HG03139 (cell line): ENCODE measurements at regions not wholly inside any gene's neighbourhood (a gene's known extent, or its start where the extent isn't known, plus 50 kb on each side); places are given as distances from the start of the nearest gene placed in this dataset.

ENCODE experiments used
- ATAC-seq: cut with Tn5 transposase; IDR thresholded peaks from one replicate; pipeline ENCODE4 v1.9.1; 2021; ENCODE audit not compliant: unreplicated experiment

GRCh38 chr10:130369645-130370381 is 233.6 kb downstream of the GLRX3 start:
- no peak for ATAC-seq

GRCh38 chr10:130370721-130371120 is 234.5 kb downstream of the GLRX3 start:
- no peak for ATAC-seq

DNA sequence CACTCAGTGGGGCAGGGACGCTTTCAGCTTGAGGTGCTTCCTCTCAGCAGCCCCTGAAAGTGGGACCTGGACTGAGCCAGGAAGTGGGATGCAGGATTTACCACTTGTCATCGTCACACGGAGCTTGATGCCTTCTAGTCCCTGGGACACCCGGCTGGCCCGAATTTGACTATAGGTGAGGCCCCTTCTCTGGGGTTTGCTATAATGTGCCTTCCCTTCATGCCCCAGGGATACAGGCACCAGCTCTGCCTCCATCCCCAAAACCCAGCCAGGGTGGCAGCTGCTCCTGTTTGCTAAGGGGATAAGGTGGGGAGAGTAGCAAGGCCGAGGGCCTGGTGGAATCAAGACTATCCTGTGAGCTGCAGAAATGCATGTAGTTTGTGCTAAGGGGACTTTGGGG is 235.0 kb downstream of the GLRX3 start:
- no peak for ATAC-seq

DNA sequence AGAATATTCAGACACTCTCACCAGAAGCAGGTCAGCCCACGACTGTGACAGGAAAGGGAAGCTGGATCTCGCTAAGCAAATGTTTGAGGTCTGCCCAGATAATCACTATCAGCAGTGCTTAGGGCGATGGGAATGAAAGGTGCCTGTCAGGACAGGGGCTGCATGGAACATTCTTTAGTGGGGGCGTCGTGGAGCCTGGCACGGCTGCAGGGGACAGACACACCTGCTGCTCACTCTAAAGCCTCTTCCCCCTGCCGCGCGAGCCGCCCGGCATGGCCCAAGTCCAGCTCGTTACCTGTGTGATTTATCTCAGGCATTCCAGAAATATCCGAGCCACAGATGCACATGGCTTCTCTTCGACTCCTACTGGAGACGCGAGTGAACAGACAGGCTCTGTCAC is 235.5 kb downstream of the GLRX3 start:
- no peak for ATAC-seq

GRCh38 chr10:130372222-130372621 is 236.0 kb downstream of the GLRX3 start:
- ATAC-seq, result no peak

DNA sequence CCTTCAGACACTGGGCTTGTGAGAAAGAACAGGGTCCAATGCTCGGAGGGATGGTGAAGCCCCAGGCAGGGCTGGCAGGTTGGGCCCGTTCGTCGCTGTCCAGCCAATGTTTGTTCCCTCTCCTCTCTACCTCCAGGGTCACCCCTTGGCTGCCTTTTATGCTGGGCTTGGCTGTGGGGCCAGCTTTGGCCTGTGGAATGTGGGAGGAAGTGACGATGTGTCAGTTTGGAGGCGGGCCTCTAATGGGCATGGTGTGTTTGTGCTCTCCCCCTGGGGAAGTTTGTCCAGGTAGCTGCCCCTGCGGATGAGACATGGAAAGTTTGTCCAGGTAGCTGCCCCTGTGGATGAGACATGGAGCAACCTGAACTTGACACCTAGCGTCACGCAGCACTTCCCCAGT is 236.7 kb downstream of the GLRX3 start:
- ATAC-seq, result no peak

DNA sequence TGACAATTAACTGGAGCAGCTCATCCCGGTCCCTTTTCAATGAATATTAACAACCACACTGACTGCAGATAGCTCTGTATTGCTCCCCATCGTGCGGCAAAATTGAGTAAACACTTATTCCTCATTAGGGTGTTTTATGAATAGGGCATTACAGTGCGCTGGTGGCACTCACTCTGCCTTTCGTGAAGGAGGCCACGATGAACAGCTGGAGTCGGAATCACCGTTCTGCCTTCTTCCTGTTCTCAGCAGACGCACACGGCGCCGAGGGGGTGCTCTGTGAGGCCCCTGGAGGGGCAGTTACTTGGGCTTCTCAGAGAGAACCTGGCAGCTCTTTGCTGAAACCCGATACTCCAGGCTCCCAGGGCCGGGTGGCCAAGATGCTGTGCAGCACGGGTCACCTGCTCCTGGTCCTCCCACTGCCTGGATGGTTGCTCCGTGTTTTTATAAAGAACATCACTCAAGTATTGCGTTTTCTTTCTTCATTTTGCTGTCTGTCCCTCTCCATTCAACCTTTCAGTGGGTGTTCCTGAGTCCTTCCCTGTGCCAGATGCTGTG is 241.9 kb downstream of the GLRX3 start:
- ATAC-seq, result no peak

DNA sequence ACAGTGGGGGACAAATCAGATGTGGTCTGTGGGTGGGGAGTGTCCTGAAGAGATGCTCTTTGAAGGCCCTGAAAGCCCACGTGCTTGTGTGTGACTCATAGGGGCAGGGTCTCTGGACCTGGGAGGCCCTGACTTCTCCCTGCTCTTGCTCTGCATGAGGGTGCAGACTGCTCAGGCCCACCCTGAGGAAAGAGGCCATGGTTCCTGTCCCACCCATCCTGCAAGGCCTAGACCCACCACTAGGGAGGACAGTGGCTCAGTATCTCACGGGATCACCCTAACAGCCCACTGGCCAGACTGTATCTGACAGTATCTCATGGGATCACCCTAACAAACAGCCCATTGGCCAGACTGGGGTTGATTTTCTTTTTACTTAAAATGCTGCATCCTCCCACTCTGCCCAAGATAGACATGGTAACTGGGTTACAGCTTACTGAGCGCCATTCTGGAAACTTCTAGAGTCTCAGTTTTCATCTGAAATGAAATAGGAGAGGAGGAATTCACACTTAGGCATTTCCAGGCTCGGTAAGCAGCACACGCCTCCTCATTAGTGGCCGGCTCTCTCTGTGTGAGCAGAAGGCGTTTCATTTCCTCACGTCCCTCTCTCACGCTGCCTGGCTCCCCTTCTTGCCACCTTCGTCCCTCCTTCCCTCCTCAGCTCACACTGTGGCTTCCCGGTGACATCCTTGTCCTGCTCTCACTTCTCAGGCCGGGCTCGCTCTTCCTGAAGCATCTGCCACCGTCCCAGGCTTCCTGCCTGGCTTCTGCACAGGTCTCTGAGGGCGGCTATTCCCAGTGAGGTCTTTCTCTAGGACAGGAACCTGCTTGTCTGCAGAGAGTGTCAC is 242.6 kb downstream of the GLRX3 start:
- ATAC-seq, result no peak

GRCh38 chr10:130380056-130380455 is 243.9 kb downstream of the GLRX3 start:
- ATAC-seq, result no peak

GRCh38 chr10:130382031-130382430 is 245.8 kb downstream of the GLRX3 start:
- ATAC-seq, result no peak

DNA sequence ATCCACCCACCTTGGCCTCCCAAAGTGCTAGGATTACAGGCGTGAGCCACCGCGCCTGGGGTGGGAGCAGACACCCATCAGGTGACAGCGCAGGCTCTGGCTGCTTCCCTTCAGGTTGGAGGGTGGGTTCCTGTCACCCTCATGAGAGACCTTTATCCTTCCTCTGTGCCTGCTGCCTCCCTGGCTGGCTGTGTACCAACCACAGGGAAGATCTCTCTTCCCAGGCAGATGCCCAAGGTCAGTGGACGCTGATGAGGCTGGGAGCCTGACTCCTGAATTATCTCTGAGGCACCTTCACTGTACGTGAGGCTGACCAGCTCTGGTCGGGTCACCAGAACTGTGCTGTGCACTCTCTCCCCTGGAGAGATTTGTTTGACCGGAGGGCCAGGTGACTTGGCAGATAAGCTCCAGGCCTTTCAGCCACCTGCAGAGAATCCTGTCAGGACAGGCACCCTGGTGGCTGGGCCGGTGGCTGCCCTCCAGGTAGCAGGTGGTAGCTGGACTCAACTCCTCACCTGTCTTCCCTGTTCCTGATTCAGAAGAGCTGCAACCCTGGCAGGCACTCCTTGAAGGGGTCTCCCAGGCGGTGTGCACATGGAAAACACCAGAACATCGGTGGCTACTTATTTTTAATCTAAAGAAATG is 251.9 kb downstream of the GLRX3 start:
- no peak for ATAC-seq

GRCh38 chr10:130388746-130389145 is 252.6 kb downstream of the GLRX3 start:
- no peak for ATAC-seq

DNA sequence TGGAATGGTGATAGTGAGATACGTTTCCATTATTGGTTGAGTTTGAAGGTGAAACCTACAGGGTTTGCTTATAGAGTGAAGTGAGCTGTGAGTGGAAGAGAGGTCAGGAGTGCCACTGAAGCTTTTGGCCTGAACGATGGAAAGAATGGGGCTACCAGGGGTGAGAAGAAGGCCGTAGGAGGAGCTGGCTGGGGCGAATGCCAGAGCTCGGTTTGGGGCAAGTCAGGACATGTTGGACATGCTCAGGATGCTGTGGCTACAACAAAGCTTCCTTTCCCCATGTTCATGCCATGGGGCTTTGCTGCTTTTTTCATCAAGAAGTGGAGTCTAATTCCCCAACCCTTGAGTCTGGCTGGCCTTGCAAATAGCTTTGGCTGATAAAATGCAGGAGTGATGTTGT is 253.7 kb downstream of the GLRX3 start:
- ATAC-seq, result no peak

DNA sequence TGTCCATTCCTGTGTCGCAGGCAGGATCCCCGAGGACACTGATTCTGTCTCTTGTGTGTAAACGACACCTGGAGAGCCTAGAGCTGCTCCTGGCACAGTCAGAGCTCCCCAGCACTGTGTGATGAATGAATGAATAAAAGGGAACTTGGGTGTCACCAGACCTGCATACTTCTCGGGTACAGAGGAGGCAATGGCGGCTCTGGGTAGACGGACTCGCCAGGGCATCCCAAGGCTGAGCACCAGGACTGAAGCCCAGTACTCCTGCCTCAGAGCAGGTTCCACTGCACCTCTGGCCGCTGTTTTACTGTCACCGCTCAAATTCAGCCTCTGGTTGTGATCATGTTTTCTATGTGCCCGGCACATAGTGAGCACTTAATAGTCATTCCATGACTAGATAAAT is 255.8 kb downstream of the GLRX3 start:
- no peak for ATAC-seq

GRCh38 chr10:130393342-130393741 is 257.2 kb downstream of the GLRX3 start:
- ATAC-seq, result no peak

DNA sequence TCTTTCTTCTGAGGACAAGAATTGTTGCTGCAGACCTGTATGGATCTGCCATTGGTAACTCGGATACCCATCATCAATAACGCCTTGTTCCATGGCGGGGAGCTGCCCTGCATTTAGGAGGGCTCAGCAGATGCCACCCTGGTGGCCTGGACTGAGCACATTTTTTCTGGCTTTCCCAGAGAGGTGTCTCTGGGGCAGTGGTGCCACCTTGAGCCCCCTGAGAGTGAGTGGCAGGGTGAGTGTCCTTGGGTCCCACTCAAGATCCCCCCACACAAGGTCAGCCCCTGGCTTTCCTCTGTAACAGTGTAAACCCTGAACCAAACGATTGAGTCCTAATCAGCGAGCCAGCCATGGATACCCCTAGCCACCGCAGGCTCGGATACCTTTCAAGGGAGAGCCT is 258.6 kb downstream of the GLRX3 start:
- no peak for ATAC-seq

DNA sequence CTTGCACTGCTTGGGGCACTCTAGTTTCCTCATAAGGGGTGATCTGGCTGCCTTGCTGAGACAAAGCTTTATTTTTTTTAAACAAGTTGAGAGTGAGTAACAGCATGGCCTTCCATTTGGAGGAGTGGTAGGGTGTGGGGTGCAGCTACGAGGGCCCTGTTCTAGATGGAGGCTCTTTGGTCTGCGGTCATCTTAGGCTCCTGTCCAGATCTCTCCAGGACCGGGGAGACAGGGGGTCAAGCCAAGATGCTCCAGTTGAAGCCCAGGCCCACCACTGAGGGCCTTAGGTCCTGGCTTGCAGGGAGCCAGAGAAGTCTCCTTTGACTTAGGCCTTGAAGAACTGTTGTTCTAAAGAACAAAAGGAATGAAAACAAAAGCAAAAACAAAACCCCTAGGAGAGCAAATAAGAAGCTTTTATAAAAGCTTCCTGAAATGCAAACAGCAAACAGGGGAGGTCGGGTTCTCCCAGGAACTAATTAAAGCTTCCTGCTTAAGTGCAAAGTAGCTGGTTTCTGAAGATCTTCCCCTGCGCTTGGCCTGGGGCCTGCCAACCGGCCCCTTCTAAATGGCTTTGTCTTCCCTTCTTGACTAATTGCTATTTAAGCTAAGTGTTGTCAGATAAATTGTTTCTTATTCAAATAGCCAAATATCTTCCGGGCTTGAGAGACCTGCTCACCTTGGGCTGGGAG is 259.2 kb downstream of the GLRX3 start:
- ATAC-seq, result no peak

GRCh38 chr10:130396044-130396443 is 259.9 kb downstream of the GLRX3 start:
- ATAC-seq, result no peak

GRCh38 chr10:130398090-130398994 is 262.2 kb downstream of the GLRX3 start:
- ATAC-seq, result no peak

DNA sequence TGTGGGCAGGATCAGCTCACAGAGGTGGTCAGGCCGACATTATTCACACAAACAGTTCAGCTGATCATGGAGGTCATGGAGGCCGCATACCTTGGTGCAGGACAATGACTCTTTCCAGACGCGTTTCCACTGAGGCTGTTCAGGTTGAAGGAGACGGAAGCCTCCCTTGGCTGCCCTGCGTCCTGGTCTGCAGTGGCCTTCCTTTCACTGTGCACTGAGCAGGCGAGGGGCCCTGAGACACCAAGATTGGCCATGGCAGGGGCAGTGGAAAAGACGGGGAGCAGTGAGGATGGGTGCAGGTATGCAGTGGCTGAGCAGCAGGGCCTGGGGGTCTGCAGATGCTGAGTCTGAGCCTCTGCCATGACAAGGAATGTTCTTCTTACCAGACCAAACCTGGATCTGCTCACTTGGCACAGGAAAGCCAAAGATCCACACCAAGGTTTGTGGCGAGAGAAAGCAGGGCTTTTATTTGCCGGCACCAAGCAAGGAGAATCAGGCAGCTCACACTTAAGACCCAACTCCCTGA is 263.3 kb downstream of the GLRX3 start:
- ATAC-seq, result no peak
